ENCODE measurements at regions not wholly inside any gene's neighbourhood (a gene's known extent, or its start where the extent isn't known, plus 50 kb on each side); places are given as distances from the start of the nearest gene placed in this dataset.

DNA sequence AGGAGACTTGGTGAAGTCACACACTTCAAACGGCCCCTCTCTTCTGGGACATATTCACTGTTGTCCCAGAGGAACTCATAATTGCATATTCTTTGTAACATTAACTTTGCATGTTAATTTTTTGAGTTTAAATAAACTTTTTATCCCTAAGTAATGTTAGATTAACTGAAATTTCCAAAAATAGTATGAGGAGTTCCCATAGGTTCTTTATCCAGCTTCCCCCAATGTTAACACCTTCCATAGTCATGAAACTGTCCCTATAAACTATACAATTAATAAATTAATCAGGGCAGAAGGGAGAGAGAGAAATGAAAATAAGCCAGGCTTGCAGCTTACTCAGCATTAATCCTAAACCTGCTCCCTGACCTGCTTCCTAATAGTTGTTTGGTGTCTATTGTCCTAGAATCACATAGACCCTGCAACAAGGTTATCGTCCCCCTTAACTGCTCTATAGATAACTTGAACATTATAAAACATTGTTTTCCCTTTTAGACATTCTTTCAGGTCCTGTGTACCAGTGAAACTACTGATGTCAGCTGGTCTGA lies 589.8 kb upstream of the CDH5 start:
- no peak for TF ChIP-seq RAD21 (IDR thresholded peaks at IDR 0.05; ENCODE audit: low read depth)
- TF ChIP-seq CREB1 (IDR thresholded peaks at IDR 0.05; ENCODE audit: low read depth), result no peak
- TF ChIP-seq TEAD4 (IDR thresholded peaks at IDR 0.05), result no peak
- TF ChIP-seq, protein P1, sequence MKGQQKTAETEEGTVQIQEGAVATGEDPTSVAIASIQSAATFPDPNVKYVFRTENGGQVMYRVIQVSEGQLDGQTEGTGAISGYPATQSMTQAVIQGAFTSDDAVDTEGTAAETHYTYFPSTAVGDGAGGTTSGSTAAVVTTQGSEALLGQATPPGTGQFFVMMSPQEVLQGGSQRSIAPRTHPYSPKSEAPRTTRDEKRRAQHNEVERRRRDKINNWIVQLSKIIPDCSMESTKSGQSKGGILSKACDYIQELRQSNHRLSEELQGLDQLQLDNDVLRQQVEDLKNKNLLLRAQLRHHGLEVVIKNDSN (IDR thresholded peaks at IDR 0.05), result no peak
- no peak for TF ChIP-seq YY1 (IDR thresholded peaks at IDR 0.05; ENCODE audit: low read depth)
- TF ChIP-seq, protein P2, sequence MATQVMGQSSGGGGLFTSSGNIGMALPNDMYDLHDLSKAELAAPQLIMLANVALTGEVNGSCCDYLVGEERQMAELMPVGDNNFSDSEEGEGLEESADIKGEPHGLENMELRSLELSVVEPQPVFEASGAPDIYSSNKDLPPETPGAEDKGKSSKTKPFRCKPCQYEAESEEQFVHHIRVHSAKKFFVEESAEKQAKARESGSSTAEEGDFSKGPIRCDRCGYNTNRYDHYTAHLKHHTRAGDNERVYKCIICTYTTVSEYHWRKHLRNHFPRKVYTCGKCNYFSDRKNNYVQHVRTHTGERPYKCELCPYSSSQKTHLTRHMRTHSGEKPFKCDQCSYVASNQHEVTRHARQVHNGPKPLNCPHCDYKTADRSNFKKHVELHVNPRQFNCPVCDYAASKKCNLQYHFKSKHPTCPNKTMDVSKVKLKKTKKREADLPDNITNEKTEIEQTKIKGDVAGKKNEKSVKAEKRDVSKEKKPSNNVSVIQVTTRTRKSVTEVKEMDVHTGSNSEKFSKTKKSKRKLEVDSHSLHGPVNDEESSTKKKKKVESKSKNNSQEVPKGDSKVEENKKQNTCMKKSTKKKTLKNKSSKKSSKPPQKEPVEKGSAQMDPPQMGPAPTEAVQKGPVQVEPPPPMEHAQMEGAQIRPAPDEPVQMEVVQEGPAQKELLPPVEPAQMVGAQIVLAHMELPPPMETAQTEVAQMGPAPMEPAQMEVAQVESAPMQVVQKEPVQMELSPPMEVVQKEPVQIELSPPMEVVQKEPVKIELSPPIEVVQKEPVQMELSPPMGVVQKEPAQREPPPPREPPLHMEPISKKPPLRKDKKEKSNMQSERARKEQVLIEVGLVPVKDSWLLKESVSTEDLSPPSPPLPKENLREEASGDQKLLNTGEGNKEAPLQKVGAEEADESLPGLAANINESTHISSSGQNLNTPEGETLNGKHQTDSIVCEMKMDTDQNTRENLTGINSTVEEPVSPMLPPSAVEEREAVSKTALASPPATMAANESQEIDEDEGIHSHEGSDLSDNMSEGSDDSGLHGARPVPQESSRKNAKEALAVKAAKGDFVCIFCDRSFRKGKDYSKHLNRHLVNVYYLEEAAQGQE (IDR thresholded peaks at IDR 0.05; ENCODE audit: low read depth), result no peak
- no peak for TF ChIP-seq TCF12 (IDR thresholded peaks at IDR 0.05; ENCODE audit: low read depth)
- TF ChIP-seq TAF1 (IDR thresholded peaks at IDR 0.05; ENCODE audit: low read depth), result no peak

DNA sequence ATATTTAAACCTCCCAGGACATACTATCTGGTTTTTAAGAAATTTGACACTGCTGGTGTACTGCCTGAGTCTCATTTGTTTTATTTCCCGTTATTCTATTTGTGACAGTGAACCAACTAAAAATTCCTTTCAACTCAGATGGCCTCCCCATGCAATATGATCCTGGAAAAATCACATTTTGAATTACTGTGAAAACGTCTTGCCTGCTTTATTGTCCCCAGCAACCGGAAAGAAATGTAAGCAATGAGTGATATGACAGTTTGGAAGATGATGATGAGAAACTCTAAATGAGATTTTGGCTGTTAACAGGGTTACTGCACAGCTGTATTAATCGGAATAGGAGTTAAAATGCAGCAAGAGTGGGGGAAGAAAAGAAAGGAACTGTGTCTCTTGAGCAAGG lies 590.7 kb upstream of the CDH5 start:
- TF ChIP-seq, protein P1 (IDR thresholded peaks at IDR 0.05), result no peak
- TF ChIP-seq TCF12 (IDR thresholded peaks at IDR 0.05; ENCODE audit: low read depth) (no peak), CREB1 (IDR thresholded peaks at IDR 0.05; ENCODE audit: low read depth) (no peak), EP300 (IDR thresholded peaks at IDR 0.05; ENCODE audit: borderline replicate concordance) (no peak)
- TF ChIP-seq, protein P3, sequence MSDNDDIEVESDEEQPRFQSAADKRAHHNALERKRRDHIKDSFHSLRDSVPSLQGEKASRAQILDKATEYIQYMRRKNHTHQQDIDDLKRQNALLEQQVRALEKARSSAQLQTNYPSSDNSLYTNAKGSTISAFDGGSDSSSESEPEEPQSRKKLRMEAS (IDR thresholded peaks at IDR 0.05), result no peak

DNA sequence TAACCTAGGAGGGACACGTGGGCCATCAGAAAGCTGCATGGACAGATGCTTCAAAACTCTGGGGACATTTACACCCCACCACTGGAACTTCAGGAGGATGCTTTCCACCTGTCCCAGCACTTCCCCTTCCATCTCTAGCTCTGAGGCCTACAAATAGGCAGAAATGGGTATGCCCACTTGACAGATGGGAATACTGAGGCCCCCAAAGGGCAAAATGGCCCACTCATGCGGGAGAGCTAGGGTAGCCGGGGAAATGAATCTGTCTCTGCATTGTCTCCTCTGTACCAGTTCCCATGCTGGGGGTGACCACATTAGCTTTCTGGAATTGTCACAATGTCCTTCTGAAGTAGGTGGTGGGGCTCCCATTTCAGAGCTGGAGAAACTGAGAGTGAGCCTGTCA lies 592.1 kb upstream of the CDH5 start:
- TF ChIP-seq EP300 (IDR thresholded peaks at IDR 0.05; ENCODE audit: borderline replicate concordance), result no peak
- TF ChIP-seq, protein P2 (IDR thresholded peaks at IDR 0.05; ENCODE audit: low read depth), result no peak
- no peak for TF ChIP-seq TAF1 (IDR thresholded peaks at IDR 0.05; ENCODE audit: low read depth)
- no peak for TF ChIP-seq YY1 (IDR thresholded peaks at IDR 0.05; ENCODE audit: low read depth)
- TF ChIP-seq FOXM1 (IDR thresholded peaks at IDR 0.05; ENCODE audit: borderline replicate concordance, low read depth), result no peak
- TF ChIP-seq, protein P1 (IDR thresholded peaks at IDR 0.05), result no peak
- no peak for TF ChIP-seq TEAD4 (IDR thresholded peaks at IDR 0.05)
- no peak for TF ChIP-seq CREB1 (IDR thresholded peaks at IDR 0.05; ENCODE audit: low read depth)
- TF ChIP-seq ZBTB7A (IDR thresholded peaks at IDR 0.05; ENCODE audit: low read depth), result no peak
- no peak for TF ChIP-seq RAD21 (IDR thresholded peaks at IDR 0.05; ENCODE audit: low read depth)
- no peak for TF ChIP-seq CEBPB (IDR thresholded peaks at IDR 0.05)
- no peak for TF ChIP-seq EGR1 (IDR thresholded peaks at IDR 0.05)

DNA sequence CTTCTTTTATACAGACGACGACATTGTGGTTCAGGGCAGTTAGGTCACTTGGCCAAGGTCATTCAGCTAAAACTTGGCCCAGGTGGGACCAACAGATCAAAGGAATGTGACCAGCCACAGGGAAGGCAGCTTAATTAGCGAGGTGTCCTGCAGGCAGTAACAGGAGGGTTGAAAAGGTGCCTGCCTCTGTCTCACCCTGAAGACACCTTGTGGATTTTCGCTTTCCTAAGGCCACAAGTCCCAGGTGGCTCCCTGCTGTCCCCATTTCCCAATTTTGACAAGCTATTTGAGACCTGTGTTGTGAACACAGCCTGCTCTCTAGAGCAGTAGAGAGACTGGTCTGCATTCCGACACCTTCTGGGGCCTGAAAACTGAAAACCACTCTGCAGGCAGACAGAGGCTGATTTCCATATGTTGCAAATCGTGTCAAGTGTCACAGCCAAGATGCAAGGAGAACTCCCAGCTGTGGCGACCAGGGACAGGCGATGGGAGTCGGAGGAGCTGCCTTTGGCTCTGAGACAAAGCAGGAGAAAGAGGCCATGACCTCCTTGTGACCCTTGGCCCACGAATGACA lies 593.1 kb upstream of the CDH5 start:
- TF ChIP-seq, protein P2 (IDR thresholded peaks at IDR 0.05; ENCODE audit: low read depth), result no peak
- TF ChIP-seq RAD21 (IDR thresholded peaks at IDR 0.05; ENCODE audit: low read depth) (no peak), NFIC (IDR thresholded peaks at IDR 0.05) (no peak), YY1 (IDR thresholded peaks at IDR 0.05; ENCODE audit: low read depth) (no peak)
- TF ChIP-seq, protein P3 (IDR thresholded peaks at IDR 0.05), result no peak

Data from Ishikawa (cell line).